Neuron (in vitro differentiated cells): ENCODE measurements at regions not wholly inside any gene's neighbourhood (a gene's known extent, or its start where the extent isn't known, plus 50 kb on each side); places are given as distances from the start of the nearest gene placed in this dataset.

Experiments used
- H2AFZ ChIP-seq: one replicate; pipeline ENCODE4 v1.6.1; 2013; ENCODE audit warnings: low read depth, mild to moderate bottlenecking, inconsistent platforms, low read length, moderate library complexity
- H3K27me3 ChIP-seq: one replicate; pipeline ENCODE4 v1.6.1; 2013; ENCODE audit warnings: low read length; ENCODE audit not compliant: insufficient read depth
- H3K36me3 ChIP-seq: one replicate; pipeline ENCODE4 v1.6.1; 2013; ENCODE audit warnings: low read length; ENCODE audit not compliant: insufficient read depth
- H3K4me1 ChIP-seq: one replicate; pipeline ENCODE4 v1.6.1; 2013; ENCODE audit warnings: low read length; ENCODE audit not compliant: insufficient read depth
- H3K4me3 ChIP-seq: 2 replicates; pipeline ENCODE4 v1.5.1; 2013; ENCODE audit warnings: mild to moderate bottlenecking, low read length, moderate library complexity
- H3K9me3 ChIP-seq: one replicate; pipeline ENCODE4 v1.6.1; 2013; ENCODE audit warnings: low read length

- H2AFZ ChIP-seq: no peak overlapping the region
- no peak overlapping the region for H3K4me3 ChIP-seq
- H3K27me3 ChIP-seq: no peaks in the 10 kb centered on the region
- no peaks in the 10 kb centered on the region for H3K36me3 ChIP-seq
- no peaks in the 10 kb centered on the region for H3K9me3 ChIP-seq
- peaks cover 11% of the 10 kb centered on the region for H3K4me1 ChIP-seq
Measured at GRCh38 chr11:70666311-70666710, 268.0 kb downstream of the CTTN start.

GRCh38 chr11:70667767-70668166, 269.4 kb downstream of the CTTN start:
- H3K36me3 ChIP-seq: no peaks in the 10 kb centered on the region
- H3K4me1 ChIP-seq: peaks cover 8% of the 10 kb centered on the region
- H2AFZ ChIP-seq: no peak overlapping the region
- no peak overlapping the region for H3K4me3 ChIP-seq
- no peaks in the 10 kb centered on the region for H3K27me3 ChIP-seq
- no peaks in the 10 kb centered on the region for H3K9me3 ChIP-seq

GRCh38 chr11:70668204-70669202, 270.2 kb downstream of the CTTN start:
- Histone ChIP-seq H3K4me1 (peaks cover under 1% of the 10 kb centered on the region), H3K4me3 (no peak overlapping the region), H3K27me3 (no peaks in the 10 kb centered on the region), H3K9me3 (no peaks in the 10 kb centered on the region), H3K36me3 (no peaks in the 10 kb centered on the region), H2AFZ (no peak overlapping the region)

- H3K36me3 ChIP-seq: no peaks in the 10 kb centered on the region
- H3K4me1 ChIP-seq: no peaks in the 10 kb centered on the region
- no peak overlapping the region for H2AFZ ChIP-seq
- H3K4me3 ChIP-seq: no peak overlapping the region
- H3K9me3 ChIP-seq: no peaks in the 10 kb centered on the region
- no peaks in the 10 kb centered on the region for H3K27me3 ChIP-seq
Measured at GRCh38 chr11:70669281-70669680, 271.0 kb downstream of the CTTN start.

GRCh38 chr11:70669871-70670675, 271.7 kb downstream of the CTTN start:
- Histone ChIP-seq H3K36me3 (no peaks in the 10 kb centered on the region), H2AFZ (no peak overlapping the region), H3K4me1 (no peaks in the 10 kb centered on the region), H3K4me3 (no peak overlapping the region), H3K27me3 (no peaks in the 10 kb centered on the region), H3K9me3 (no peaks in the 10 kb centered on the region)

GRCh38 chr11:70670676-70671034, 272.3 kb downstream of the CTTN start:
- no peaks in the 10 kb centered on the region for H3K36me3 ChIP-seq
- H3K4me3 ChIP-seq: no peak overlapping the region
- no peaks in the 10 kb centered on the region for H3K9me3 ChIP-seq
- no peaks in the 10 kb centered on the region for H3K4me1 ChIP-seq
- no peaks in the 10 kb centered on the region for H3K27me3 ChIP-seq
- H2AFZ ChIP-seq: no peak overlapping the region

- Histone ChIP-seq H2AFZ (no peak overlapping the region), H3K36me3 (no peaks in the 10 kb centered on the region), H3K9me3 (no peaks in the 10 kb centered on the region), H3K27me3 (no peaks in the 10 kb centered on the region), H3K4me1 (no peaks in the 10 kb centered on the region), H3K4me3 (no peak overlapping the region)
Measured at GRCh38 chr11:70671083-70671482, 272.8 kb downstream of the CTTN start.

- H2AFZ ChIP-seq: no peak overlapping the region
- no peaks in the 10 kb centered on the region for H3K27me3 ChIP-seq
- no peaks in the 10 kb centered on the region for H3K9me3 ChIP-seq
- no peaks in the 10 kb centered on the region for H3K36me3 ChIP-seq
- H3K4me1 ChIP-seq: no peaks in the 10 kb centered on the region
- no peak overlapping the region for H3K4me3 ChIP-seq
Measured at GRCh38 chr11:70671611-70672010, 273.3 kb downstream of the CTTN start.

GRCh38 chr11:70672991-70673653, 274.8 kb downstream of the CTTN start:
- Histone ChIP-seq H3K27me3 (no peaks in the 10 kb centered on the region), H3K9me3 (no peaks in the 10 kb centered on the region)

GRCh38 chr11:70674605-70675004, 276.3 kb downstream of the CTTN start:
- H3K9me3 ChIP-seq: no peaks in the 10 kb centered on the region
- H3K36me3 ChIP-seq: no peaks in the 10 kb centered on the region
- no peaks in the 10 kb centered on the region for H3K27me3 ChIP-seq
- H2AFZ ChIP-seq: no peak overlapping the region
- no peaks in the 10 kb centered on the region for H3K4me1 ChIP-seq
- H3K4me3 ChIP-seq: no peak overlapping the region

More at GRCh38 chr11:70672991-70673653, 274.8 kb downstream of the CTTN start:
- no peaks in the 10 kb centered on the region for H3K4me1 ChIP-seq
- H3K4me3 ChIP-seq: no peak overlapping the region
- H3K36me3 ChIP-seq: no peaks in the 10 kb centered on the region
- no peak overlapping the region for H2AFZ ChIP-seq

- no peaks in the 10 kb centered on the region for H3K27me3 ChIP-seq
- no peak overlapping the region for H2AFZ ChIP-seq
- H3K36me3 ChIP-seq: no peaks in the 10 kb centered on the region
- H3K4me1 ChIP-seq: no peaks in the 10 kb centered on the region
- no peaks in the 10 kb centered on the region for H3K9me3 ChIP-seq
- no peak overlapping the region for H3K4me3 ChIP-seq
Measured at GRCh38 chr11:70675697-70676374, 277.5 kb downstream of the CTTN start.

GRCh38 chr11:70677232-70677916, 279.0 kb downstream of the CTTN start:
- no peak overlapping the region for H2AFZ ChIP-seq

More at GRCh38 chr11:70677232-70677916, 279.0 kb downstream of the CTTN start:
- Histone ChIP-seq H3K4me3 (no peak overlapping the region), H3K27me3 (no peaks in the 10 kb centered on the region), H3K9me3 (no peaks in the 10 kb centered on the region), H3K4me1 (no peaks in the 10 kb centered on the region), H3K36me3 (no peaks in the 10 kb centered on the region)
